ENCODE measurements at regions not wholly inside any gene's neighbourhood (a gene's known extent, or its start where the extent isn't known, plus 50 kb on each side); places are given as distances from the start of the nearest gene placed in this dataset.

GRCh38 chr9:74277532-74277931, 219.6 kb upstream of the RORB start:
- no peak for TF ChIP-seq EZH2 (IDR thresholded peaks at IDR 0.05; ENCODE audit: borderline replicate concordance, insufficient read depth, low read depth, low read length, poor library complexity, severe bottlenecking)
- TF ChIP-seq, protein P1, sequence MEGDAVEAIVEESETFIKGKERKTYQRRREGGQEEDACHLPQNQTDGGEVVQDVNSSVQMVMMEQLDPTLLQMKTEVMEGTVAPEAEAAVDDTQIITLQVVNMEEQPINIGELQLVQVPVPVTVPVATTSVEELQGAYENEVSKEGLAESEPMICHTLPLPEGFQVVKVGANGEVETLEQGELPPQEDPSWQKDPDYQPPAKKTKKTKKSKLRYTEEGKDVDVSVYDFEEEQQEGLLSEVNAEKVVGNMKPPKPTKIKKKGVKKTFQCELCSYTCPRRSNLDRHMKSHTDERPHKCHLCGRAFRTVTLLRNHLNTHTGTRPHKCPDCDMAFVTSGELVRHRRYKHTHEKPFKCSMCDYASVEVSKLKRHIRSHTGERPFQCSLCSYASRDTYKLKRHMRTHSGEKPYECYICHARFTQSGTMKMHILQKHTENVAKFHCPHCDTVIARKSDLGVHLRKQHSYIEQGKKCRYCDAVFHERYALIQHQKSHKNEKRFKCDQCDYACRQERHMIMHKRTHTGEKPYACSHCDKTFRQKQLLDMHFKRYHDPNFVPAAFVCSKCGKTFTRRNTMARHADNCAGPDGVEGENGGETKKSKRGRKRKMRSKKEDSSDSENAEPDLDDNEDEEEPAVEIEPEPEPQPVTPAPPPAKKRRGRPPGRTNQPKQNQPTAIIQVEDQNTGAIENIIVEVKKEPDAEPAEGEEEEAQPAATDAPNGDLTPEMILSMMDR (IDR thresholded peaks at IDR 0.05), result no peak
